B cell (primary cell): ENCODE measurements at regions not wholly inside any gene's neighbourhood (a gene's known extent, or its start where the extent isn't known, plus 50 kb on each side); places are given as distances from the start of the nearest gene placed in this dataset.

Experiments used
- ATAC-seq: fragments of 200-7000 bp; cut with Tn5 transposase; one replicate; pipeline ENCODE4 v1.10.0; 2021; ENCODE audit warnings: low read depth, mild to moderate bottlenecking, moderate number of reproducible peaks, moderate library complexity
- CTCF ChIA-PET: fragments of 350-600 bp; sonication (Branson Sonifier 250); formaldehyde crosslinking; loops from one replicate; lab custom pipeline; 2021; ENCODE audit warnings: antibody characterized with exemption, inconsistent platforms; lab: Charles Lee
- POLR2A ChIA-PET: fragments of 350-600 bp; sonication (Branson Sonifier 250); formaldehyde crosslinking; loops from one replicate; lab custom pipeline; 2021; ENCODE audit warnings: antibody characterized with exemption; lab: Charles Lee
- DNase-seq: peaks from one replicate; pipeline ENCODE4 v3.0.0; 2013
- H2AFZ ChIP-seq: 2 replicates; pipeline ENCODE4 v1.6.1; 2012; ENCODE audit warnings: mild to moderate bottlenecking, low read depth, low read length; ENCODE audit not compliant: insufficient read depth, poor library complexity, severe bottlenecking
- H3K27ac ChIP-seq, 2 donors: 1 replicate in 1 of 2; 2 replicates in 1 of 2; pipeline ENCODE4 v1.5.1; 2012 to 2013; ENCODE audit warnings: low read length in 2 of 2, mild to moderate bottlenecking in 2 of 2, moderate library complexity in 1 of 2
- H3K27me3 ChIP-seq, 4 experiments: fragments of 200-600 bp in 1 of 4; sonication (generic) in 1 of 4; replicated peaks in 1 of 4; 1 replicate in 2 of 4; 2 replicates in 2 of 4; pipeline versions ENCODE4 v1.6.1 to v1.7.0; 2013 to 2016; ENCODE audit warnings: low read length in 3 of 4, mild to moderate bottlenecking in 2 of 4, mixed read lengths in 1 of 4, moderate library complexity in 1 of 4; ENCODE audit not compliant: insufficient read depth in 4 of 4, control insufficient read depth in 3 of 4; ENCODE audit errors: control extremely low read depth in 1 of 4
- H3K36me3 ChIP-seq, 2 experiments: replicated peaks in 1 of 2; 1 replicate in 1 of 2; 2 replicates in 1 of 2; pipeline versions ENCODE4 v1.6.1 to v1.7.1; 2013; ENCODE audit warnings: low read length in 1 of 2; ENCODE audit not compliant: insufficient read depth in 2 of 2, control insufficient read depth in 1 of 2; ENCODE audit errors: control extremely low read depth in 1 of 2, extremely low read depth in 1 of 2
- H3K4me1 ChIP-seq, 2 donors: fragments of 200-600 bp in 1 of 2; sonication (generic) in 1 of 2; 1 replicate in 1 of 2; 2 replicates in 1 of 2; pipeline versions ENCODE4 v1.5.1 to v1.6.1; 2013 to 2017; ENCODE audit warnings: low read length in 2 of 2; ENCODE audit not compliant: control insufficient read depth in 2 of 2, insufficient read depth in 2 of 2
- H3K4me2 ChIP-seq: replicated peaks from 2 replicates; pipeline ENCODE3; 2012; ENCODE audit warnings: mild to moderate bottlenecking, low read depth, low read length; ENCODE audit not compliant: poor library complexity, severe bottlenecking
- H3K4me3 ChIP-seq, 5 experiments: fragments of 200-600 bp in 1 of 5; sonication (generic) in 1 of 5; 1 replicate in 3 of 5; 2 replicates in 2 of 5; pipeline versions ENCODE4 v1.5.1 to v1.7.0; 2011 to 2016; ENCODE audit warnings: low read length in 4 of 5, mild to moderate bottlenecking in 4 of 5, low read depth in 2 of 5, control low read depth in 1 of 5, moderate library complexity in 1 of 5; ENCODE audit not compliant: insufficient read depth in 1 of 5; ENCODE audit errors: control extremely low read depth in 1 of 5, extremely low read depth in 1 of 5
- H3K79me2 ChIP-seq: fragments of 200-600 bp; sonication (generic); one replicate; pipeline ENCODE4 v1.6.0; 2016; ENCODE audit warnings: low read length; ENCODE audit not compliant: control insufficient read depth, insufficient read depth
- H3K9ac ChIP-seq: fragments of 200-600 bp; sonication (generic); 2 replicates; pipeline ENCODE4 v1.6.1; 2017; ENCODE audit warnings: mild to moderate bottlenecking, low read length, moderate library complexity
- H3K9me3 ChIP-seq, 3 donors: one replicate each; pipeline versions ENCODE4 v1.6.1 to v1.7.1; 2013; ENCODE audit warnings: low read length in 2 of 3; ENCODE audit not compliant: control insufficient read depth in 2 of 3, insufficient read depth in 1 of 3; ENCODE audit errors: control extremely low read depth in 1 of 3
- H4K20me1 ChIP-seq: 2 replicates; pipeline ENCODE4 v1.6.0; 2012; ENCODE audit warnings: mild to moderate bottlenecking, low read length; ENCODE audit not compliant: insufficient read depth, control insufficient read depth, poor library complexity, severe bottlenecking
- H3K27ac Mint-ChIP-seq: one replicate; pipeline ENCODE4 v1.8.0; 2021; ENCODE audit warnings: mixed read lengths
- H3K27me3 Mint-ChIP-seq: one replicate; pipeline ENCODE4 v1.8.0; 2021; ENCODE audit warnings: mixed read lengths
- H3K4me1 Mint-ChIP-seq: one replicate; pipeline ENCODE4 v1.8.0; 2021; ENCODE audit warnings: mixed read lengths
- H3K4me3 Mint-ChIP-seq: one replicate; pipeline ENCODE4 v1.8.0; 2021; ENCODE audit warnings: mixed read lengths
- H3K9me3 Mint-ChIP-seq: one replicate; pipeline ENCODE4 v1.8.0; 2022; ENCODE audit warnings: mixed read lengths; ENCODE audit not compliant: insufficient read depth
- CTCF ChIP-seq: fragments of 200-600 bp; IDR thresholded peaks from one replicate; pipeline ENCODE4 v1.8.0; 2022; ENCODE audit warnings: antibody characterized with exemption, mild to moderate bottlenecking
- EZH2 ChIP-seq: IDR thresholded peaks from 2 replicates; pipeline ENCODE4 v1.6.1; 2012; ENCODE audit warnings: borderline replicate concordance, low read depth, mild to moderate bottlenecking, moderate library complexity, low read length; ENCODE audit not compliant: insufficient read depth, poor library complexity, severe bottlenecking
- WGBS: methylation state at CpG from one replicate; pipeline ENCODE4 v1.1.5; 2013; ENCODE audit warnings: missing lambda C conversion rate; ENCODE audit not compliant: insufficient coverage; 5-methylcytosine and 5-hydroxymethylcytosine counted together
- intact Hi-C: fragments of 100-400 bp; cut with micrococcal nuclease; formaldehyde crosslinking; loops from one replicate; pipeline ENCODE4 v1.10.0; 2022

- no peak for DNase-seq
- Histone ChIP-seq H3K4me1 (no peaks in the 10 kb centered on the region), H3K9ac (no peak overlapping the region), H2AFZ (no peak overlapping the region), H3K36me3 (no peaks in the 10 kb centered on the region), H3K4me3 (no peak overlapping the region), H3K9me3 (no peaks in the 10 kb centered on the region), H3K27ac (no peak overlapping the region), H4K20me1 (no peaks in the 10 kb centered on the region), H3K4me2 (no peak overlapping the region), H3K27me3 (peaks cover 0 to 5% (median 0%) of the 10 kb centered on the region in 4 experiments), H3K79me2 (no peaks in the 10 kb centered on the region)
- ChIA-PET CTCF (no interaction called here), POLR2A (no interaction called here)
- H3K4me3 Mint-ChIP-seq = no peak overlapping the region
- H3K27ac Mint-ChIP-seq = no peak overlapping the region
- H3K9me3 Mint-ChIP-seq = no peaks in the 10 kb centered on the region
- H3K4me1 Mint-ChIP-seq = no peaks in the 10 kb centered on the region
- ATAC-seq = no peak
- no peak for TF ChIP-seq CTCF
- no peak for TF ChIP-seq EZH2
- intact Hi-C loops = no loop called here
- WGBS = 90% methylated on average over 1 of the region's 4 CpGs
- H3K27me3 Mint-ChIP-seq = peaks cover 26% of the 10 kb centered on the region
Measured at GRCh38 chr3:107222907-107223306, 154.3 kb upstream of the CCDC54 start.

- no peak for DNase-seq
- TF ChIP-seq EZH2 = no peak
- no peak for TF ChIP-seq CTCF
- WGBS = 100% methylated on average over 1 of the region's 2 CpGs
- no peak overlapping the region for H2AFZ ChIP-seq
- ChIA-PET CTCF (interaction anchor here (3.0 kb wide), 1 partner anchor 11 kb away, joined by 9 read pairs; no protein-coding TSS in a partner anchor), POLR2A (no interaction called here)
- H3K4me1 Mint-ChIP-seq = no peaks in the 10 kb centered on the region
- no peak overlapping the region for H3K27ac Mint-ChIP-seq
- H3K4me2 ChIP-seq = no peak overlapping the region
- H4K20me1 ChIP-seq = no peaks in the 10 kb centered on the region
- no peak overlapping the region for H3K4me3 ChIP-seq
- H3K27me3 ChIP-seq = peaks cover 0 to 3% (median 0%) of the 10 kb centered on the region in 4 experiments
- no peaks in the 10 kb centered on the region for H3K9me3 ChIP-seq
- no peaks in the 10 kb centered on the region for H3K9me3 Mint-ChIP-seq
- H3K27me3 Mint-ChIP-seq = peaks cover 22% of the 10 kb centered on the region
- H3K36me3 ChIP-seq = no peaks in the 10 kb centered on the region
- no peak overlapping the region for H3K27ac ChIP-seq
- no peaks in the 10 kb centered on the region for H3K79me2 ChIP-seq
- H3K4me3 Mint-ChIP-seq = no peak overlapping the region
- intact Hi-C loops = no loop called here
- H3K4me1 ChIP-seq = no peaks in the 10 kb centered on the region
- no peak overlapping the region for H3K9ac ChIP-seq
- no peak for ATAC-seq
Measured at GRCh38 chr3:107224026-107224596, 153.1 kb upstream of the CCDC54 start.
